ENCODE measurements at regions not wholly inside any gene's neighbourhood (a gene's known extent, or its start where the extent isn't known, plus 50 kb on each side); places are given as distances from the start of the nearest gene placed in this dataset.

- no peak for DNase-seq (ENCODE audit: extremely low spot score, unreplicated experiment)
- TF ChIP-seq, protein P1, sequence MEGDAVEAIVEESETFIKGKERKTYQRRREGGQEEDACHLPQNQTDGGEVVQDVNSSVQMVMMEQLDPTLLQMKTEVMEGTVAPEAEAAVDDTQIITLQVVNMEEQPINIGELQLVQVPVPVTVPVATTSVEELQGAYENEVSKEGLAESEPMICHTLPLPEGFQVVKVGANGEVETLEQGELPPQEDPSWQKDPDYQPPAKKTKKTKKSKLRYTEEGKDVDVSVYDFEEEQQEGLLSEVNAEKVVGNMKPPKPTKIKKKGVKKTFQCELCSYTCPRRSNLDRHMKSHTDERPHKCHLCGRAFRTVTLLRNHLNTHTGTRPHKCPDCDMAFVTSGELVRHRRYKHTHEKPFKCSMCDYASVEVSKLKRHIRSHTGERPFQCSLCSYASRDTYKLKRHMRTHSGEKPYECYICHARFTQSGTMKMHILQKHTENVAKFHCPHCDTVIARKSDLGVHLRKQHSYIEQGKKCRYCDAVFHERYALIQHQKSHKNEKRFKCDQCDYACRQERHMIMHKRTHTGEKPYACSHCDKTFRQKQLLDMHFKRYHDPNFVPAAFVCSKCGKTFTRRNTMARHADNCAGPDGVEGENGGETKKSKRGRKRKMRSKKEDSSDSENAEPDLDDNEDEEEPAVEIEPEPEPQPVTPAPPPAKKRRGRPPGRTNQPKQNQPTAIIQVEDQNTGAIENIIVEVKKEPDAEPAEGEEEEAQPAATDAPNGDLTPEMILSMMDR (conservative IDR thresholded peaks at IDR 0.05): no peak
- Mint-ChIP-seq H3K4me3 (no peak overlapping the region), H3K4me1 (ENCODE audit: unreplicated experiment) (peaks cover 6% of the 10 kb centered on the region), H3K27ac (no peak overlapping the region), H3K36me3 (no peaks in the 10 kb centered on the region), H3K9me3 (no peaks in the 10 kb centered on the region), H3K27me3 (no peaks in the 10 kb centered on the region)
These were observed 309.0 kb upstream of the GULP1 start for GRCh38 chr2:187982668-187983067.

GRCh38 chr2:187985195-187985594 lies 306.5 kb upstream of the GULP1 start:
- no peaks in the 10 kb centered on the region for H3K9me3 Mint-ChIP-seq
- no peaks in the 10 kb centered on the region for H3K36me3 Mint-ChIP-seq
- H3K4me1 Mint-ChIP-seq (ENCODE audit: unreplicated experiment): peaks cover 6% of the 10 kb centered on the region
- no peak overlapping the region for H3K27ac Mint-ChIP-seq
- TF ChIP-seq, protein P1 (conservative IDR thresholded peaks at IDR 0.05): no peak
- no peaks in the 10 kb centered on the region for H3K27me3 Mint-ChIP-seq
- DNase-seq (ENCODE audit: extremely low spot score, unreplicated experiment): no peak
- H3K4me3 Mint-ChIP-seq: no peak overlapping the region

- no peak for DNase-seq (ENCODE audit: extremely low spot score, unreplicated experiment)
- Mint-ChIP-seq H3K4me1 (ENCODE audit: unreplicated experiment) (peaks cover 6% of the 10 kb centered on the region), H3K4me3 (no peak overlapping the region), H3K27ac (no peak overlapping the region), H3K9me3 (no peaks in the 10 kb centered on the region), H3K27me3 (no peaks in the 10 kb centered on the region), H3K36me3 (no peaks in the 10 kb centered on the region)
- TF ChIP-seq, protein P1 (conservative IDR thresholded peaks at IDR 0.05): no peak
These were observed 305.8 kb upstream of the GULP1 start for GRCh38 chr2:187985923-187986322.

GRCh38 chr2:187986390-187987105 lies 305.1 kb upstream of the GULP1 start:
- Mint-ChIP-seq H3K27ac (peak overlapping the region; percentile 34), H3K27me3 (no peaks in the 10 kb centered on the region), H3K4me1 (ENCODE audit: unreplicated experiment) (peaks cover 10% of the 10 kb centered on the region)

DNA sequence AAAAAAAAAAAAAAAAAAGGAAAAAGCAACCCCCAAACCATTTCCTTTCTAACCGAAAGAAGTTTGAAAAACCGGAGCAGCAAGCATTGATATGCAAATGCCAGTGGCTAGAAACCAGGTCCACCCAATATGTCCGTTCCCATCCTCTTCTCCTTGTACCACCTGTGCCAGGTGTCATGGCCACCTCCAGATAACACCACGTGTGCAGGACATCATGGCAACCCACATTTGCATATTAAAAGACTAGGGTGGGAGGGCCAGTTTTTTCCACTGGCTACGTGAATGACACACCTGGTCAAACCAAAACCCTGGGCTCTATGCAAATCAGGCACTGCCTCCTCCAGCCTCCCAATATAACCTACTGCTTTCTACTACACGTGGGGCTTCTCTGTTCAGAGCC lies 303.3 kb upstream of the GULP1 start:
- no peak for DNase-seq (ENCODE audit: extremely low spot score, unreplicated experiment)
- H3K27me3 Mint-ChIP-seq: no peaks in the 10 kb centered on the region
- H3K9me3 Mint-ChIP-seq: no peaks in the 10 kb centered on the region
- H3K4me1 Mint-ChIP-seq (ENCODE audit: unreplicated experiment): peaks cover 19% of the 10 kb centered on the region
- H3K4me3 Mint-ChIP-seq: no peak overlapping the region
- no peak overlapping the region for H3K27ac Mint-ChIP-seq
- H3K36me3 Mint-ChIP-seq: no peaks in the 10 kb centered on the region
- TF ChIP-seq, protein P1 (conservative IDR thresholded peaks at IDR 0.05): no peak

More at GRCh38 chr2:187986390-187987105, 305.1 kb upstream of the GULP1 start:
- no peaks in the 10 kb centered on the region for H3K36me3 Mint-ChIP-seq
- TF ChIP-seq, protein P1 (conservative IDR thresholded peaks at IDR 0.05): no peak
- DNase-seq (ENCODE audit: extremely low spot score, unreplicated experiment): no peak
- H3K9me3 Mint-ChIP-seq: no peaks in the 10 kb centered on the region
- H3K4me3 Mint-ChIP-seq: no peak overlapping the region

Measured in type B pancreatic cell (in vitro differentiated cells).